DND-41 (cell line): ENCODE measurements at regions not wholly inside any gene's neighbourhood (a gene's known extent, or its start where the extent isn't known, plus 50 kb on each side); places are given as distances from the start of the nearest gene placed in this dataset.

Experiments
- EZH2 ChIP-seq: IDR thresholded peaks from 3 replicates; pipeline ENCODE4 v1.6.1; 2012; ENCODE audit warnings: borderline replicate concordance, low read depth, mild to moderate bottlenecking, moderate library complexity, low read length, inconsistent platforms; ENCODE audit not compliant: severe bottlenecking
- TF ChIP-seq, protein P1 (sequence below): IDR thresholded peaks from 2 replicates; pipeline ENCODE4 v1.5.1; 2012; ENCODE audit warnings: borderline replicate concordance, low read length, moderate library complexity, mild to moderate bottlenecking; ENCODE audit not compliant: poor library complexity, severe bottlenecking; ENCODE audit errors: extremely low read depth

DNA sequence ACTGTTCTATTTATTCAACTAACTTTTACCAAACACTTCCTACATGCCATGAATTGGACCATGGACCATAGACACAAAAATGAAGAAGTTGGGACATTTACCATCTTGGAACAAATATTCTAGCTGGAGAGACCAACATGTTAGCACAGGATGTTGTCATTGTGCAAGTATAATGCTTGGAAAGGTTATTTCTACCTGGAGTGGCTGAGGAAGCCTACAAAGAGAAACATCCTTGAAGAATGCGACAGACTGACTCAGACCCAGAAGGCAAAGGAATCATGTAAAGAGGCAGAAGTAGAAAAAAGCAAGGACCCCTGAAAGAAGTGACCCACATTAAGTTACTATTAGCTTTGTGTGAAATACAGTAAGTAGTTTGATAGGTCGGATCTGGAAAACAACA lies 180.9 kb downstream of the SOD2 start:
- TF ChIP-seq, protein P1, sequence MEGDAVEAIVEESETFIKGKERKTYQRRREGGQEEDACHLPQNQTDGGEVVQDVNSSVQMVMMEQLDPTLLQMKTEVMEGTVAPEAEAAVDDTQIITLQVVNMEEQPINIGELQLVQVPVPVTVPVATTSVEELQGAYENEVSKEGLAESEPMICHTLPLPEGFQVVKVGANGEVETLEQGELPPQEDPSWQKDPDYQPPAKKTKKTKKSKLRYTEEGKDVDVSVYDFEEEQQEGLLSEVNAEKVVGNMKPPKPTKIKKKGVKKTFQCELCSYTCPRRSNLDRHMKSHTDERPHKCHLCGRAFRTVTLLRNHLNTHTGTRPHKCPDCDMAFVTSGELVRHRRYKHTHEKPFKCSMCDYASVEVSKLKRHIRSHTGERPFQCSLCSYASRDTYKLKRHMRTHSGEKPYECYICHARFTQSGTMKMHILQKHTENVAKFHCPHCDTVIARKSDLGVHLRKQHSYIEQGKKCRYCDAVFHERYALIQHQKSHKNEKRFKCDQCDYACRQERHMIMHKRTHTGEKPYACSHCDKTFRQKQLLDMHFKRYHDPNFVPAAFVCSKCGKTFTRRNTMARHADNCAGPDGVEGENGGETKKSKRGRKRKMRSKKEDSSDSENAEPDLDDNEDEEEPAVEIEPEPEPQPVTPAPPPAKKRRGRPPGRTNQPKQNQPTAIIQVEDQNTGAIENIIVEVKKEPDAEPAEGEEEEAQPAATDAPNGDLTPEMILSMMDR = no peak
- no peak for TF ChIP-seq EZH2
